ENCODE measurements at regions not wholly inside any gene's neighbourhood (a gene's known extent, or its start where the extent isn't known, plus 50 kb on each side); places are given as distances from the start of the nearest gene placed in this dataset.
"Not testable (repeated sequence)": the region's sequence is repeated elsewhere in the genome, so short reads cannot be mapped to it uniquely, and the experiment has no call there.

DNA sequence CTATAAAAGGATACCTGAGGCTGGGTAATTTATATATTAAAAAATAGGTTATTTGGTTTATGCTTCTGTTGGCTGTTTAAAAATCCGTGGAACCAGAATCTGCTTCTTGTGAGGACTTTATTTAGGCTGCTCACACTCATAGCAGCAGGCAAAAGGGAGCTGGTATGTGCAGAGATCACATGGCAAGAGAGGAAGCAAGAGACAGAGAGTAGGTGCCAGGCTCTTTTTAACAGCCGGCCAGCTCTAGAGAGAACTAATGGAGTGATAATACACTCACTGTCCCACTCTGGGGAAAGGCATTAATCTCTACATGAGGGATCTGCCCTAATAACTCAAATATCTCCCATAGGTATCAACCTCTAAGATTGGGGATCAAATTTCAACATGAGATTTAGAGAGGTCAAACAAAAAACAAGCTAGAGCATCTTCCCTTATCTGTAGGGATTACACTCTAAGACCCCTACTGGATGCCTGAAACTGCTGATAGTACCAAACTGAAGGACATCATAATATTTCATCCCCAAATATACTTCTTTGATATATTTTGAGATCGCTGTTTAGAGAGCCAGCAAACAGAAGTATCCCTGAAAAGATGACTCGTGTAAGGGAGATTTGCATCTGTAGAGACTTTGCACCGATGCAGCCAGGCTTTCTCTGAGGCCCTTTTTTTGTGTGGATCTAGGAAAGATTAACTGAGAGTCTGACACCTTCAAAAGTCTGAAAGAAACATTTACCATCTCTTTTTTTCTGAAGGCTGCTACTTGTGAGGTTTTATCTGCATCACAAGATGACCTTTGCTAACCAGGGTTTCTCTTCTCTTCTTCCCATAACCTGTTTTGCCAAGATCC lies 717.0 kb upstream of the MBL2 start:
- Histone ChIP-seq H3K9me3 (ENCODE audit: control insufficient read depth, low read depth, low read length) (no peaks in the 10 kb centered on the region), H3K4me1 (ENCODE audit: control insufficient read depth, insufficient read depth, low read length) (no peaks in the 10 kb centered on the region), H3K27me3 (ENCODE audit: control insufficient read depth, insufficient read depth, low read length) (no peaks in the 10 kb centered on the region), H3K36me3 (ENCODE audit: control insufficient read depth, insufficient read depth, low read length) (no peaks in the 10 kb centered on the region), H3K4me3 (ENCODE audit: low read length) (no peak overlapping the region), H3K27ac (ENCODE audit: low read length) (no peak overlapping the region)
- WGBS (ENCODE audit: insufficient coverage, low lambda C conversion rate), result no CpG with 5 or more reads among the region's 5 CpGs
- DNase-seq, result no peak

DNA sequence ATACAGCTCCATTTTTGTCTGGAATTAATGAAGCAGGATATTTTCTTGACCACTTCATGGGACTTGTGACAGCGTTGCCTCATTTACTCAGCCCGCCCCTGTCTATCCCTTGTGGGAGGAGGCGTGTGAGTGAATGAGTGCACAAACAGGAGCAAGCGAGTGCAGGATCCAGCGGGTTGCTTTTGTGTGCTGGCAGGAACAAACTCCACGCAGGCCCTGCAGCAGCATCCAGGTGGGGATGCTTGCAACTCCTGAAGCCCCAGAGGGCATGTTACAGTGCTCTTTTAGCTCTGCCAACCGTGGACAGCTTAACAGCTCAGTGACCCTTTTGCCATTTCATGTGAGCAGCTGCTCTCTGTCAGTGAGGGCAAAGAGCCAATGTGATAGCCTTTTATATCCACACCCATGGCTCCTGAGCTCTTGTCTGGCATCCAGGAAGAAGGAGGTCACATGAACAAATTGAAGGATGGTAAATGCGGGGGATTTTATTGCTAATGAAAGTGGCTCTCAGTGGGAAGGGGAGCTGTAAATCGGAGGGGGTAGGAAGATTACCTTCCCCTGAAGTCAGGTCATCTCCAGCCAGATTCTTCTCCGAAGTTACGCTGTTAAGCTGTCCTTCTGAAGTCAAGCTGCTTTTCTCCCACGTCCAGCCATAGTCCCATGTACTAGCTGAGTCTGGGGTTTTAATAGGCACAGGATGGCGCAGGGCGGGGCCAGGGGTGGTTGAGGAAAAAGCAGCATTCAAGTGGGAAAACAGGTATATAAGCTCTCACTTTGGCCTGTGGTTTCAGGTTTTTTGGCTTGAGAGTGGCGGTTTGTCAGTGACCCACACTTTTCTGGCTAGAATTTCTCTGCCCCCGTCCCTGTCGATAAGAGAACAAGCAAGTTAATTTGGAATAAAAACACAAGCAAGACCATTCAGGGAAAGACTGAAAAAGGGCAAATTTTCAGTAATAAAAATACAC lies 714.7 kb upstream of the MBL2 start:
- 83% methylated on average over 1 of the region's 17 CpGs for WGBS (ENCODE audit: insufficient coverage, low lambda C conversion rate)
- H3K27ac ChIP-seq (ENCODE audit: low read length), result no peak overlapping the region
- no peak for DNase-seq
- no peaks in the 10 kb centered on the region for H3K9me3 ChIP-seq (ENCODE audit: control insufficient read depth, low read depth, low read length)
- no peaks in the 10 kb centered on the region for H3K4me1 ChIP-seq (ENCODE audit: control insufficient read depth, insufficient read depth, low read length)
- no peak overlapping the region for H3K4me3 ChIP-seq (ENCODE audit: low read length)
- no peaks in the 10 kb centered on the region for H3K27me3 ChIP-seq (ENCODE audit: control insufficient read depth, insufficient read depth, low read length)
- no peaks in the 10 kb centered on the region for H3K36me3 ChIP-seq (ENCODE audit: control insufficient read depth, insufficient read depth, low read length)

DNA sequence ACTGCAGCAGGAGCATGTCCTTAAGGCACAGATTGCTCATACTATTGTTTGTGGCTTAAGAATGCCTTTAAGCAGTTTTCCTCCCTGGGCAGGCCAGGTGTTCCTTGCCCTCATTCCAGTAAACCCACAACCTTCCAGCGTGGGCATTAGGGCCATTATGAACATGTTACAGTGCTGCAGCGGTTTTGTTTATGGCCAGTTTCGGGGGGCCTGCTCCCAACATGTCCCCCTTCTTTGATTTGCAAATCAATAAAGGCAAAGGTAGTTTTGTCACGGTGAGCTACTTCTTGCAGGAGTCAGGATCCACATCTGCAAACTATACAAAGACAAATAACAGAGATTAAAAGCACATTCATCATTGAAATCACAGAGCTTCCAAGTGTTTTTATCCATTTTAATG lies 712.8 kb upstream of the MBL2 start:
- DNase-seq; H3K9me3 ChIP-seq (ENCODE audit: control insufficient read depth, low read depth, low read length); H3K4me1 ChIP-seq (ENCODE audit: control insufficient read depth, insufficient read depth, low read length); H3K27ac ChIP-seq (ENCODE audit: low read length); H3K4me3 ChIP-seq (ENCODE audit: low read length); H3K27me3 ChIP-seq (ENCODE audit: control insufficient read depth, insufficient read depth, low read length); H3K36me3 ChIP-seq (ENCODE audit: control insufficient read depth, insufficient read depth, low read length): not testable (repeated sequence)
- WGBS (ENCODE audit: insufficient coverage, low lambda C conversion rate), result no CpG with 5 or more reads among the region's 4 CpGs

DNA sequence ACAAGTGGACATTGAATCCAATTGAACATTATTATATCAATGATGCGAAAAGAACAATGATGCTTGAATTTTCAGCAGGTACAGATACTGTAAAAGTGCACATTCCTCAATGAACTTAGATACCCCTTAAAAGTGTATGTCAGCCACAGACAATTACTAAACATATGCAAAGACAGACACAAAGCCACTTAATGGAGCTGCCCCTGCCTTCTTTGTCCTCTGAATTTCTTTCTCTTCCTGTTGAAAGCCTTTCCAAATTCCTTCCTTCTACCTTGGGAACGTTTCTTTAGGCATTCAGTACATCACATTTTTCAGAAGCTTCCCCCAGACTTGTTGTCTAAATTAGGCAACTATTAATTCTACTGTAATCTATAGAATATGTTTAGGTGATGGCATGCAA lies 706.8 kb upstream of the MBL2 start:
- H3K27me3 ChIP-seq (ENCODE audit: control insufficient read depth, insufficient read depth, low read length), result no peaks in the 10 kb centered on the region
- DNase-seq, result no peak
- WGBS (ENCODE audit: insufficient coverage, low lambda C conversion rate), result 64% methylated on average over 2 of the region's 2 CpGs

DNA sequence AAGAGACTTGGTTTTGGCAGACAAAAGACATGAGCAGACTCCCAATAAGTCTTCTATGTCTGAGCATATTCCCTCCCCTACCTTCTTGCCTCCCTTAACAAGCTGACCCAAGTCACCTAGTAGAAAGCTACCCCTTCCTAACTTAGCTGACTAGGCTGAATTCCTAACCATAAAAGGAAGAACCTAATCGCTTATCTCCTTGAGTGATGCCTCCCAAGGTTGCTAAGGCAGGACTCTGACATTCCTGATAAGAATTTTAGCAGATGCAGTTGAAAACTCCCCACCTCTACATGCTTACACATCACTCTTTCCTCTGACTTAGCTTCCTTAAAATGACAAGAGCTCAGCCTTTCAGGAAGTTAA lies 704.7 kb upstream of the MBL2 start:
- no CpG with 5 or more reads among the region's 1 CpG for WGBS (ENCODE audit: insufficient coverage, low lambda C conversion rate)
- DNase-seq, result no peak
- no peaks in the 10 kb centered on the region for H3K27me3 ChIP-seq (ENCODE audit: control insufficient read depth, insufficient read depth, low read length)
- H3K9me3 ChIP-seq (ENCODE audit: control insufficient read depth, low read depth, low read length), result no peaks in the 10 kb centered on the region
- no peak overlapping the region for H3K4me3 ChIP-seq (ENCODE audit: low read length)
- no peaks in the 10 kb centered on the region for H3K4me1 ChIP-seq (ENCODE audit: control insufficient read depth, insufficient read depth, low read length)
- H3K27ac ChIP-seq (ENCODE audit: low read length), result no peak overlapping the region
- H3K36me3 ChIP-seq (ENCODE audit: control insufficient read depth, insufficient read depth, low read length), result no peaks in the 10 kb centered on the region

More for the DNA sequence above, 706.8 kb upstream of the MBL2 start:
- Histone ChIP-seq H3K4me3 (ENCODE audit: low read length) (no peak overlapping the region), H3K36me3 (ENCODE audit: control insufficient read depth, insufficient read depth, low read length) (no peaks in the 10 kb centered on the region), H3K4me1 (ENCODE audit: control insufficient read depth, insufficient read depth, low read length) (no peaks in the 10 kb centered on the region), H3K27ac (ENCODE audit: low read length) (no peak overlapping the region), H3K9me3 (ENCODE audit: control insufficient read depth, low read depth, low read length) (no peaks in the 10 kb centered on the region)

DNA sequence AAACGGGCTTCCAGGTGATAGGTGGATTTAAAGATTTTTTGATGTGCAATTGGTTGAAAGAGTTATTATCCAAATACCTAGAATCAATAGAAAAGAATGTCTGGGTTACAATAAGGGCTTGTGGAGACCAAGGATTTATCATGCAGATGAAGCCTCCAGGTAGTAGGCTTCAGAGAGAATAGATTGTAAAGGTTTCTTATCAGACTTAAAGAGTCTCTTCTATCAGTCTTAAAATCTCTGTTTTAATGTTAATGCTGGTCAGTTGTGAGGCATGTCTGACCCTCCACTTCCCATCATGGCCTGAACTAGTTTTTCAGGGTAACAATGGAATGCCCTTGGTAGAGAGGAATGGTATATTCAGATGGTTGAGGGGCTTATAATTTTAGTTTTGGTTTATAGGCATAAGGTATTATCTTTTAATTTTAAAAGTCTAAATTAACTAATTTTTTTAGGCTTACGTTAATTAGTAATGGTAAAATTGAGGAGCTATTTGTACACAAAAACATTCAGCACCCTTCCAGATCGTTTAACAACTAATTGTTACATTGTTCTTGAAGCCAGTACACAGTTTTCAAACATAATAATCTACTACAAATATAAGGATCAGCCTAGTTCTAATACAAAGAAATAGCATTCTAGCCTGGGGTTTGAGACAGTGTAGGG lies 704.2 kb upstream of the MBL2 start:
- no peak overlapping the region for H3K4me3 ChIP-seq (ENCODE audit: low read length)
- DNase-seq, result no peak
- H3K36me3 ChIP-seq (ENCODE audit: control insufficient read depth, insufficient read depth, low read length), result no peaks in the 10 kb centered on the region
- no peaks in the 10 kb centered on the region for H3K27me3 ChIP-seq (ENCODE audit: control insufficient read depth, insufficient read depth, low read length)
- no peaks in the 10 kb centered on the region for H3K9me3 ChIP-seq (ENCODE audit: control insufficient read depth, low read depth, low read length)
- no peaks in the 10 kb centered on the region for H3K4me1 ChIP-seq (ENCODE audit: control insufficient read depth, insufficient read depth, low read length)
- H3K27ac ChIP-seq (ENCODE audit: low read length), result no peak overlapping the region
- 93% methylated on average over 2 of the region's 3 CpGs for WGBS (ENCODE audit: insufficient coverage, low lambda C conversion rate)

DNA sequence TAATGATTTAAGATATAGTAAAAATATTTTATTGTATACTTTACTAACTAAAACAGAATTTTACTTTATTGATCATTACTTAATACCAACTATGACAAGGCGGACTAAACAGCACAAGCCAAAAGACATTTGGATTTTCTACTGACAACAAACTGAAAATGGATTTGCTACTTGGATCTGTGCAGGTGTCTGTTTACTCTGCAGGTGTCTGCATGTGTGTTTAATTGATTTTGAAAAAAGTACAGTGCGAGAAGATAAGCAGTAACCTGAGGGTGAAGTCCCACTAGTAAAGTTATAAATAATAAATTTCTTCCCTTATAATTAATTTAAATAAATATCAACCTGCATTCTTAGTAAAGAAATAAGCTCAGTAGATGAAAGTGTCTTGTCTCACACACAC lies 696.8 kb upstream of the MBL2 start:
- no peak for DNase-seq
- Histone ChIP-seq H3K4me3 (ENCODE audit: low read length) (no peak overlapping the region), H3K9me3 (ENCODE audit: control insufficient read depth, low read depth, low read length) (no peaks in the 10 kb centered on the region), H3K4me1 (ENCODE audit: control insufficient read depth, insufficient read depth, low read length) (no peaks in the 10 kb centered on the region), H3K27ac (ENCODE audit: low read length) (no peak overlapping the region), H3K27me3 (ENCODE audit: control insufficient read depth, insufficient read depth, low read length) (no peaks in the 10 kb centered on the region), H3K36me3 (ENCODE audit: control insufficient read depth, insufficient read depth, low read length) (no peaks in the 10 kb centered on the region)
- WGBS (ENCODE audit: insufficient coverage, low lambda C conversion rate), result 67% methylated on average over 2 of the region's 2 CpGs

DNA sequence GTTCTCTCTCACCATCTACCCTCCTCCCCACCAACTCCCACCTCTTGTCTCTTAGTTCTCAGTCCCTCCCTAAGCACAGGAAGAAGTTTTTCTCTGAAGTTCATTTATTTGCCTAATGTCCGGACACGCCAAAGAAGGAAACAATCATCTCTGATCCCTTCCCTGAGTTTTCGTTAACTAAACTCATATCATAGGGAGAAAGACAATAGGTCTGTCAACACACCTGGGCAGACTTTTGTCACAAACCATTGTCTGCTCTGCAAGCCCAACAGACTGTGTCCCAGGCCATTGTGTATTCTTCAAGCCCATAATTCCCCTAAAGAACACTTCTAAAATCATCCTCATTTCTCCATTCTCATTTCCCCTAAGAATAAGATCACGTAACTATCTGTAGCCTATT lies 691.0 kb upstream of the MBL2 start:
- H3K4me3 ChIP-seq (ENCODE audit: low read length), result no peak overlapping the region
- H3K4me1 ChIP-seq (ENCODE audit: control insufficient read depth, insufficient read depth, low read length), result no peaks in the 10 kb centered on the region
- no peaks in the 10 kb centered on the region for H3K9me3 ChIP-seq (ENCODE audit: control insufficient read depth, low read depth, low read length)
- no peak overlapping the region for H3K27ac ChIP-seq (ENCODE audit: low read length)
- H3K27me3 ChIP-seq (ENCODE audit: control insufficient read depth, insufficient read depth, low read length), result no peaks in the 10 kb centered on the region
- no peaks in the 10 kb centered on the region for H3K36me3 ChIP-seq (ENCODE audit: control insufficient read depth, insufficient read depth, low read length)
- no peak for DNase-seq
- 76% methylated on average over 3 of the region's 4 CpGs for WGBS (ENCODE audit: insufficient coverage, low lambda C conversion rate)

DNA sequence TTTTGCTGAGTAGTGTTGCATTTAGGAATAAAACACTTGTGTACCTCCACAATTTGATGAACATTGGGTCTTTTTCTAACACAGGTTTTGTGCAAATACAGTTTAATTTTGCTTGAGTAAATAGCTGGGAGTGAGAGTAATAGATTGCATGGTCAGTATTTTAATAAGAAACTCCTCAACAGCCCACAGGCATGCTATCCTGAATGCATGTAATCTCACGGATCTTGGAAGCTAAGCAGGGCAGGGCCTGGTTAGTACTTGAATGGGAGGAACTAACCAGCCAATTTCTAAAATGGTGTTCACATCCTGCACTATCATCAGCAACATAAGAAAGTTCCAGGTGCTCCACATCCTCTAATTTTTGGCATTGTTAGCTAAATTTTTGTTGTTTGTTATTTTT lies 685.4 kb upstream of the MBL2 start:
- no peaks in the 10 kb centered on the region for H3K9me3 ChIP-seq (ENCODE audit: control insufficient read depth, low read depth, low read length)
- H3K36me3 ChIP-seq (ENCODE audit: control insufficient read depth, insufficient read depth, low read length), result no peaks in the 10 kb centered on the region
- no peak overlapping the region for H3K4me3 ChIP-seq (ENCODE audit: low read length)
- no CpG with 5 or more reads among the region's 1 CpG for WGBS (ENCODE audit: insufficient coverage, low lambda C conversion rate)
- no peaks in the 10 kb centered on the region for H3K4me1 ChIP-seq (ENCODE audit: control insufficient read depth, insufficient read depth, low read length)
- DNase-seq, result no peak
- no peak overlapping the region for H3K27ac ChIP-seq (ENCODE audit: low read length)
- no peaks in the 10 kb centered on the region for H3K27me3 ChIP-seq (ENCODE audit: control insufficient read depth, insufficient read depth, low read length)

DNA sequence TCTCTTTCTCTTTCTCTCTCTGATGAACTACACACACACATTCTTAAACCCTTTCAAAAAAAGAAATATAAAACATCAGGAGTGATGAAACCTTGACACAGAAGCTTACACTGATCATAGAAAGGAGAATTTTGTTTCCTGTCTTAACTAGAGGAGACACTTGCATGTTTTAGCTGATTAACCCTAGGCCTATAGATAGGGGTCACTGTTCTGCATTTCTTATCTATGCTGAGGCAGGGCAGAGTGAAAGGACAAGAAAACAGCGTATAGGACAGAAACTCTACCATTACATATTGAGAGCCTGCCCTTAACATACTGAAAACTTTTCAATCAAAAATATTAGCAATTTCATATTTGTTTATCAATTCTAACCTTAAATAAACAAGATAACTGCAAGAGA lies 680.6 kb upstream of the MBL2 start:
- WGBS (ENCODE audit: insufficient coverage, low lambda C conversion rate), result no CpG with 5 or more reads among the region's 1 CpG
- Histone ChIP-seq H3K36me3 (ENCODE audit: control insufficient read depth, insufficient read depth, low read length) (no peaks in the 10 kb centered on the region), H3K27ac (ENCODE audit: low read length) (no peak overlapping the region), H3K27me3 (ENCODE audit: control insufficient read depth, insufficient read depth, low read length) (no peaks in the 10 kb centered on the region), H3K4me3 (ENCODE audit: low read length) (no peak overlapping the region), H3K4me1 (ENCODE audit: control insufficient read depth, insufficient read depth, low read length) (no peaks in the 10 kb centered on the region), H3K9me3 (ENCODE audit: control insufficient read depth, low read depth, low read length) (no peaks in the 10 kb centered on the region)
- no peak for DNase-seq

All from large intestine (tissue), 3 donors.